Stimulated activated CD8-positive, alpha-beta memory T cell treated with anti-CD3 and anti-CD28 coated beads, Interleukin-4, amount 100 ng/mL, for 4 hours (primary cell): ENCODE measurements at regions not wholly inside any gene's neighbourhood (a gene's known extent, or its start where the extent isn't known, plus 50 kb on each side); places are given as distances from the start of the nearest gene placed in this dataset.

Experiments
- DNase-seq, 2 donors: peaks; one replicate each; pipeline ENCODE4 v3.0.0-alpha.2; 2020; ENCODE audit warnings: low read depth in 2 of 2, low spot score in 1 of 2

DNA sequence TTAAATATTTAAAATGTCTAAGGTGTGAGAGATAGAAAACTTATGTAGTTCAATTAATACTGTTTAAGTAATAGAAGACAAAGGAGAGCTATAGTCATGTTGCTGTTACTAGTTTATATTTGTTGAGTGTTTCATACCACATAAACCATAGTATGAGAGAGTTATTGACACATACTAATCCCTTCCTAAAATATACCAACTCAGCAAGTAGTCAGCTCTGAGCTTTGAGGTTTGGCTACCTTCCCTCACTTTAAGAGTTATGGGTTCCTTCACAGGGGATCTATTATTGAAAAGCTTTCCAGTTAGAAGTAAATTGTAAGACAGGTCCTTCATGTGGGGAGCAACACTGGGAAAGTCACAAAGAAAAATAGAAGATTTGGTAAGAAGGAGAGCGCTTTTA lies 701.6 kb upstream of the ZEB2 start:
- no peak for DNase-seq

DNA sequence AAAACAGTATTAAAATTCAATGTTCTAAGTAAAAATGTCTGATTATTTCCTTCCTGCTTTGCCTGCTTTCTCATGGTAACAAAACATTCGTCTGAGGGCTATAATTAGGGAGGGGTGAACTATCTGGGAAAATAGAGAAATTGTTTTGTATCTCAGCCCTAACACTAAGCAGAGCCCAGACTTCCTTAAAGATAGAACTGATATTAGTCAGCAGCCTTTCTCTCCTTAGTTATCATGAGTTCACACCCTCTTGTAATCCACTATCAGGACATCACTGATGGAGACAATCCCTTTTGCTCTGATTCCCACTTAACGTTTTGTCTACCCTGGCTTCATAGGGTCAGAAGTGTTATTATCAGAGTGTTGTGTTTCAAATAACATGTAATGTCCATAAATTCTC lies 701.1 kb upstream of the ZEB2 start:
- no peak for DNase-seq

DNA sequence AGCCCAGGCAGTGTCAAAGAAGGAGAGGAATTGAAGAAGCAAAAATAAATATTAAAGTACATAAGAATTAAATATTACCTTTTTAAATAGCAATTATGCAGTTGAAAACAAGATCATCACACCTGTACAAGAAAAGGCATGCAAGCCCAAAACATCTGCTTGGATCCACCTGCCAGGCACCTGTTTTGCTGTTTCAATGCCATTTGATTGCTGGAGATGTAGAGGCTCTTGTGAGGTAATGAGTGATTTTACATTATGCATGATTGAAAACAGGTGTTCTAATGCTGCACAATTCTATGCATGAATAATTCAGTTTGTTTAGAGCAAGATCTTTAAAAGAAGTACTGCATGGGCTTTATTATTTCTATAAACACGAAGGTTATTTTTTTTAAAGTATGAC lies 700.6 kb upstream of the ZEB2 start:
- no peak for DNase-seq

DNA sequence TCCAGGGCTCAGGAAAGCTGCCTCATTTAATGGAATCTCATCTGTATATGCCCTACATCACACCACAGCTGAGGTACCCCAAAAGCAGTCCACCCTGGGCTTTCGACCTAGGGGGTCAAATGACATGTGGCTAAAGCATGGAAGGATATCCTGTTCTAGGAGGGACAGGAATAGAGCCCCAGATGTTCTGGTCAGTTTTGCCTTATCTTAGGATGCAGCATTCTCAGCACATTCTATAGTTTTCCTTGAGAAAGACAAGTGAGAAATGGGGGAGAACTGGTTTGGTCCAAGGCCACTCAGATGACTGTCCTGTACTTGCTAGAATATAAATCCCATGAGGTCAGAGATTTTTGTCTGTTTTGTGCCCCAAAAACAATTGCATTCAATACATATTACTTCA lies 688.0 kb upstream of the ZEB2 start:
- DNase-seq, result no peak

DNA sequence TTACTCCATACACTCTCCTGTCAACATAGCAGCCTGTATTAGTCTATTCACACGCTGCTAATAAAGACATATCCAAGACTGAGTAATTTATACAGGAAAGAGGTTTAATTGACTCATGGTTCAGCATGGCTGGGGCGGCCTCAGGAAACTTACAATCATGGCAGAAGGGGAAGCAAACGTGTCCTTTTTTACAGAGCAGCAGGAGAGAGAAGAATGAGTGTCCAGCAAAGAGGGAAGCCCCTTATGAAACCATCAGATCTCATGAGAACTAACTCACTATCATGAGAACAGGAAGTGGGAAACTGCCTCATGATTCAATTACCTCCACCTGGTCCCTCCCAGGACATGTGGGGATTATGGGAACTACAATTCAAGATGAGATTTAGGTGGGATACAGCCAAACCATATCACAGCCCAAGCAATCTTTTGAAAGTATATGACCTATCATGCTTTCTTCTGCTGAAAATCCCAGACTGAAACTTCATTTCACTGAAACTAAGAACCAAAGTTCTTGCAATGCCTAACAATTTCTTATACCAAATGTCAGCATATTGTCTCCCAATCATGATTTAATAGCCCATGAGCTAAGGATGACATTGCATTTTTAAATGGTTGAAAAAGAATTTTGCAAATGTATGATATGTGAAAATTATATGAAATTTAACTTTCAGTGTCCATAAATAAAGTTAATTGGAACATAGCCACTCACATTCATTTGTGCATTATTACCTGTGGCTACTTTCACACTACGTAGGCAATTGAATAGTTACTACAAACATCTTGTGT lies 686.8 kb upstream of the ZEB2 start:
- no peak for DNase-seq

DNA sequence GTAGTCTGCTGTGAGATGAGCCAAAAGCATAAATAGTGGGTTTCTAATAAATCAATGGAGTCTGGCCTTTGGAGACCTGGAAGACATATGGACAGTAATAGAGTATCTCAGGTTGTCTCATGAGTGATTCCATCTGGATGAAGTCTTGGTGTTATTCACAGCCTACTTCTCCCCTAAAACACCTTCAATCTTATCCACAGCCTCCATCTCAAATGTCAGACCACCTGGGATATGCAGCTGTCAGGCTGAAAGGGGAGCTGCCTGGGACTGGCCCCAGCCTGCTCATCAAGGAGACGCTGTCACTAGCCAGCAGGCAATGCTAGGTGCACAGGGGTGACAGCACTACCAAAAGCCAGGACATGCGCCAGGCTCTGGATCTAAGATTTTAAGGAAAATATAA lies 684.0 kb upstream of the ZEB2 start:
- no peak for DNase-seq

DNA sequence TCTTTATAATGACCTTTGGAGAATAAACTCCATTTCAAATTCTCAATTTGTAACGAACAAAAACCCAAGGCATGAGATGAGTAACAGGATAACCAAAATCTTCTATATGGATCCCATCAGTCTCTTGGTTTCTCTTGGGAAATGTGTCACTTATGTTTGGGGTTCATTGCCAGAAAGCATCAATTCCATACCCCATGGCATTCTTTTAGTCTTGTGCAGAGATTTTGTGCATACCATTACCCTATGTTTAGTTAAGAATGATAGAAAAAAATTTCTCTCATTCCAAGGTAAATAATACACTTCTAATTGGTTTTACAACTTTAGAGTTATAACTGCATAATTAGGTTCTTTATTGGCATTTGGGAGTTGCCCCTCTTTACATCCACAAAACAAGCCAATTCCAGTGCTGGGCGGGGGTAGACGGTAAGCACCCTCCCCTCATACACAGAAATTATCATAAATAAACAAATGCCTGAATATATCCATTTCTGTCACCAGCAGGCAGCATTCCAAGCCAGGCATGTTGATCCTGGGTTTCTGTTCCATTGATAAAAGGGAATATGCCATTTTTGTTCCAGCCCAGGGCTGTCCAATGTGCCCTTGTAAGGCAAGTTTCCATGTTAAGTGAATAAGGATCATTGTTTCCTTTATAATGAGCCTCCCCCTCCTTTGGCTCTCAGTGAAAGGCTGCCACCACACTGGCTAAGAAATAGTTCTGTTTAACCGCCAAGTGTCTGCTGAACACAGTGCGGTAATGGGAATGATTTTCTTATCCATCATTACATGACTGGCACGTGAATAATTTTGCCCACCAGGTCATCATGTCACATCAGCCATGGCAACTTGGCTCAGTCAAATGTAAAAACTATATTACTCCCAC lies 680.1 kb upstream of the ZEB2 start:
- no peak for DNase-seq

DNA sequence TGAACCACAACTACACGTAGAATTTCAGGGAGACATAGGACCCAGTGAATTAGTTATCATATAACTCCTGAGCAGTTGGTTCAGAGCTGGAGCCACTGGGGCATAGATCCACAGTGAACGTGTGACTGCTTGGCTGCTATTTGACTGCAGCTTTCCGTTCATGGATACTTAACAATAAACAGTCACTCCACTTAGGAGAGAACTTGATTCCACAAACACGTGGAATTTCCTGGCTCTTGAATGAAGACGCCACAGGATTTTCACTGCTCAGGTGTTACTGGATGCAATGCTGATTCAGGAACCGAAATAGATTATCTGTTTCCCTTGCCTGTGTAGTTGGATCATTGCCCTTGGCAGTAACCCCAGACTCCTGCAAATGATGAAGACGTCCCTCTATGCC lies 679.1 kb upstream of the ZEB2 start:
- no peak for DNase-seq

DNA sequence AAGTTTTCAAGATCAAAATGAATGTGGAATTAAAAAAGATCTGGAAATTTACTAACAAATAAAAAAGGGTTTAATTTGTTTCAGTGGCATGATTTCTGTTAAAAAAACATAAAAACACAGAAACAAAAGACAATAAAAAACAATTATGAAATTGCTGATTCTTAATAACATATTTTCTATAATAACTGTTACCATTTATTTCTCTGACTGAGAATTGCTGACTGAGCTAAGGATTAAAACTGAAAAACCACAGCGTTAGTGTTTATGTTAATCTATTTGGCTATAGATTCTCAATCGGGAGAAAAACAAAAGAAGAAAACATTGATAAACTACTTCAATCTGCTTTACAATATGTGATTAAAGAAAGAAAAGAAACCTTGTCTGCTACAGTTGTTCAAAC lies 678.6 kb upstream of the ZEB2 start:
- no peak for DNase-seq

DNA sequence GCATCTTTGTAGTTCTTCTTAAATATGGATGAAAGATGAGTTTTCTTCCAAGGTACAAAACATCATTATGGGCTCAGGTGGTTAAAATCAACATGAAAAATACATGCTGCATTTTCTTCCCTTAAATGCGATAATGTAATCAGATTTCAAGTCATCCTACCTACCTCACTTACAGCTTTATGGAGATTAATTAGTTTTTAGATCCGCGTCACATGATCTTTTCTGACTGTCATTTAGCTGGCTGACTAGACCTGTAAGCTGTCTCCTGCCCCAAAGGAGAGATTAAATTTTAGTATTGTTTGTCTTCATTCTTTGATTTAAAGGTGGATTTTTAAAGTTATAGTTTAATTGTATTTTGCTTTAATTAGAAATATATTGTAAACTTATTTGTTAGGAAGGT lies 678.0 kb upstream of the ZEB2 start:
- no peak for DNase-seq

DNA sequence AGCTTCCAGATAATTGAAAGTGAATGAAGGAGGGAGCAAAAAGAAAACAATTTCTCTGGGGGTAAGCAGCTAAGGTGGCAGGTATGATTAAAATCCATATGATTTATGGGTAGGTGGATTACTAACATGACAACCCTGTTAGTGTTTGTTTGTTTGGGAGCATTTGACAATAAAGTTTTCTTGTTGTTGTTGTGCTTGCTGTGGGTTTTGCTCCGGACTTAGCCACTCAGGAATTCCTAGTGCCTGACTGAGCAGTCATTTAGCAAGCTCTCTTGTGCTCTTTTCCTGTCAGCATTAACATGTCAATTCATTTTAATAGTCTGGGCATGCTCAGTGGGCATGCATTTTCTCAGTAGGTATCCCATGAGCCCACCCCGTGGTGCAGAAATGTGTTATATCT lies 674.8 kb upstream of the ZEB2 start:
- DNase-seq, result no peak

GRCh38 chr2:145190031-145190703 lies 670.2 kb upstream of the ZEB2 start:
- no peak for DNase-seq

GRCh38 chr2:145186303-145186702 lies 666.4 kb upstream of the ZEB2 start:
- no peak for DNase-seq

- no peak for DNase-seq
Observed at GRCh38 chr2:145185696-145186095, 665.8 kb upstream of the ZEB2 start.

DNA sequence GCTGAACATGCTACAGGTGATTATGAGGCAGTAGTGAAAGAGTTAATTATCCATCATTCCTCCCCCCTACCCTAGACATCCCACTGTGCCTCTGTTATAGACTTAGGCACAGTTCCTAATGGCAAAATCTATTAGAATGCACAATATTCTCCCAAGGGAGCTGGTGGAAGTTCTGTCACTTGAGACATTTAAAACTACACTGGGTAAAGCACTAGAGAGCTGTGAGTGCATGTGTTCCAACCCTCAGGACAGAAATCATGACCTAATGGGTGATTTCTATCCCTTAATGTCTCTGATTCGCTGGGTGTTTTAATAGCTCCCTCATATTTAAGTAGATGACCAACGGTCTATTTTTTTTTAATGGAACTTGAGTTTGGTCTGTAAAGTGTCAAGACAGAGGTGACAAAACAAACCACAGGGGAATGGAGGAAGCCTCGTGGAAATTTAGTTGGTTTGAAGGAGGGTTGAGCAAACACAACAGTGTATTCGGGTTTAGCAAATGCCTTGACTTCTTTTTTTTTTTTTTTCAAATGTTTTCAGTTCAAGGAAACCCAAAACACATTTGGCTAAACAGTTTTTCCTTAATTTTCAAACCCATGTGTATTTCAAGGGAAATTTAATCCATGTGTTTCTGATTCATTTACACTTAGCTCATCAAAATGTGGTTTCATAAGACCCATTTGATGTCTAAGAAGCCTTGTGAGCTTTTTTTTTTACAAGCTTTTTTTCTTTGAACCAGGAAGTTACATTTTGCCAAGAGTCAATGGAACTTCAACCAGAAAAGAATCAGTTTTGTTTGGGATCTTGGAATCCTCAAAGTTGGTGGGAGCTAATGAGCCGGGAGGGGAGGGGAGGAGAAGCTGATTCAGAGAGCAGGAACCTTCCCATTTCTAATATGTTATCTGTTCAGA lies 665.1 kb upstream of the ZEB2 start:
- DNase-seq, result no peak

GRCh38 chr2:145169285-145169684 lies 649.4 kb upstream of the ZEB2 start:
- no peak for DNase-seq

- DNase-seq, result no peak
Observed at GRCh38 chr2:145168091-145168490, 648.2 kb upstream of the ZEB2 start.

DNA sequence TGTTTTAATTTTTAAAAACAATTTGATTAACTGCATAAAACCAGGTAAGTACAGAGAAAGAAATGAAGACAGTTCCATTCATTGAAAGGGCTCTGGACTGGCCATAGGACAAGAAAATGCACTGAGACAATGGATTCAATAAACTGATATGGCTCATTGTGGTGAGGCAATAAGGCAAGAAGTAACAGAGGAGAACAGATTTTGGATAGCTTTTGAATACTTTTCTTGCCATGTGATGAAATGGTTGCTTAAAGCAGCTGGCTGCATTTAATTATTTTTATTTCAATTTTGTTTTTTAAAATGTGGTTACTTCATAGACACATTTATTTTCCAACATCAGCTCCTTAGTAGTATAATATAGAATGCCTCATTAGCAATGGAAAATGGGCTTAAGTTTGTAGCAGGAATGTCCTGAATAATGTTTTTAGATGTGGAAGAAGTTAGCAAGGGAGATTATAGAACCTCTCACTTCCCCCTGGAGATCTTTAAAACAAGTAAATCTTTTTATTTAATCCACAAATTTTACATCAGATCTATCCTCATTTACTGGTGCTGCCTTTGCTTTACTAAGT lies 646.9 kb upstream of the ZEB2 start:
- no peak for DNase-seq

GRCh38 chr2:145161656-145162055 lies 641.7 kb upstream of the ZEB2 start:
- DNase-seq, result no peak

GRCh38 chr2:145160855-145161254 lies 640.9 kb upstream of the ZEB2 start:
- DNase-seq, result no peak

DNA sequence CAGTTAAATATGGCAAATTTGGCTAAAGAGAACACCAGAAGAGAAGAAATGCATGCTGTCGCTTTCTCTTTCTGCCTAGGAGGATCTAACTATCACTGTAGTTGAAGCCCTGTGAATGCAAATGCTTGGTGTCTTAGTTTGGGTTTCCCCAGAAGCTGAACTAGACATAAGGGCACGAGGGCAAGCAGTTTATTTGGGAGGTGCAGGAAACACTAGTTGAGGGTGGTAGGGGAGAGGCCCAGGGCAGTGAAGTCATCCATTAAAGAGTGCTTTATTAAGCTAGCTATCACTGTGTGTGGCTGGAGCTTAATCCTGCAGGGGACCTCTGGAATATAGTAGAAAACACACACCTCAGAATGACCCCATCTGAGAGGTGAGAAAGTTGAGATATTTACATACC lies 639.8 kb upstream of the ZEB2 start:
- no peak for DNase-seq
